Vagina (tissue), 2 donors: ENCODE measurements at regions not wholly inside any gene's neighbourhood (a gene's known extent, or its start where the extent isn't known, plus 50 kb on each side); places are given as distances from the start of the nearest gene placed in this dataset.

Experiments
- POLR2AphosphoS5 ChIP-seq, 2 donors: sonication (generic); formaldehyde crosslinking; IDR thresholded peaks; one replicate each; pipeline ENCODE4 v1.9.0; 2017; ENCODE audit warnings: antibody characterized with exemption in 2 of 2, mild to moderate bottlenecking in 2 of 2, low read depth in 1 of 2; ENCODE audit not compliant: insufficient read depth in 1 of 2
- TF ChIP-seq, protein P1 (sequence below), 3 experiments: fragments of 450-650 bp in 2 of 3; fragments of 200-600 bp in 1 of 3; sonication (generic) in 1 of 3; IDR thresholded peaks; one replicate each; pipeline ENCODE4 v1.5.1; 2017 to 2019; ENCODE audit warnings: antibody characterized with exemption in 3 of 3, mild to moderate bottlenecking in 2 of 3, moderate library complexity in 2 of 3

DNA sequence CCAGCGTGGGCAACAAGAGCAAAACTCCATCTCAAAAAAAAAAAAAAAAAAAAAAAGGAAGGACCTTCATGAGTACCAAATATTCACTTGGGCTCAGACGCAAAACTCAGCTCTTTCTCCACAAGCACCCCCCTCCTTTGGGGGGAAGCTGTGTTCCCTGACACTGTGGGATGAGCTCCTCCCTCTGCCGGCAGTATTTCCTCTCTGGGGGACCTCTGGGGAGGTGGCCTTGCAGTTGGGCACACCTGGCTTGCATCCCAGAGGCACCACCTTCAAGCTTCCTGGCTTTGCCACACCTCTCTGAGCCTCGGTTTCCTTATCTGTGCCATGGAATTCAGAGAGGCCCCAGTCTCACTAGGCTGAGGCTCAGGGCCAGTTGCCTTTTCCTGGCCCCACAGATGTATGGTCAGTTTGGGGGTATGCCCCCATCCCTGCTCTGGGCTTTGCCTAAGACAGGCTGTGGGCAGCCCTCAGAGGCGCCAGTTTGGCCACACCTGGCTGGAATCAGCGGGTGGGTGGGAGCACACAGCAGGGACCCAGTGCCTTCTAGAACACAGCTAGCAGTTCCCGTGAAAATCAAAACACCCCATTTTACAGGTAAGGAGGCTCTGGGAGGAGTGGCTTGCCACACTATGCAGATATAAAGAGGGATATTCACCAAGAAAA lies 157.5 kb upstream of the IER5L start:
- TF ChIP-seq, protein P1, sequence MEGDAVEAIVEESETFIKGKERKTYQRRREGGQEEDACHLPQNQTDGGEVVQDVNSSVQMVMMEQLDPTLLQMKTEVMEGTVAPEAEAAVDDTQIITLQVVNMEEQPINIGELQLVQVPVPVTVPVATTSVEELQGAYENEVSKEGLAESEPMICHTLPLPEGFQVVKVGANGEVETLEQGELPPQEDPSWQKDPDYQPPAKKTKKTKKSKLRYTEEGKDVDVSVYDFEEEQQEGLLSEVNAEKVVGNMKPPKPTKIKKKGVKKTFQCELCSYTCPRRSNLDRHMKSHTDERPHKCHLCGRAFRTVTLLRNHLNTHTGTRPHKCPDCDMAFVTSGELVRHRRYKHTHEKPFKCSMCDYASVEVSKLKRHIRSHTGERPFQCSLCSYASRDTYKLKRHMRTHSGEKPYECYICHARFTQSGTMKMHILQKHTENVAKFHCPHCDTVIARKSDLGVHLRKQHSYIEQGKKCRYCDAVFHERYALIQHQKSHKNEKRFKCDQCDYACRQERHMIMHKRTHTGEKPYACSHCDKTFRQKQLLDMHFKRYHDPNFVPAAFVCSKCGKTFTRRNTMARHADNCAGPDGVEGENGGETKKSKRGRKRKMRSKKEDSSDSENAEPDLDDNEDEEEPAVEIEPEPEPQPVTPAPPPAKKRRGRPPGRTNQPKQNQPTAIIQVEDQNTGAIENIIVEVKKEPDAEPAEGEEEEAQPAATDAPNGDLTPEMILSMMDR (IDR thresholded peaks at IDR 0.05) = no peak
- TF ChIP-seq POLR2AphosphoS5 (IDR thresholded peaks at IDR 0.05; ENCODE audit: insufficient read depth in 1 of 2, low read depth in 1 of 2) = no peak
